Duodenal mucosa (tissue), 2 donors: ENCODE measurements at regions not wholly inside any gene's neighbourhood (a gene's known extent, or its start where the extent isn't known, plus 50 kb on each side); places are given as distances from the start of the nearest gene placed in this dataset.

Experiments
- H3K27ac ChIP-seq: one replicate; pipeline ENCODE4 v1.7.0; 2013; ENCODE audit warnings: low read depth, low read length
- H3K27me3 ChIP-seq, 2 donors: one replicate each; pipeline ENCODE4 v1.7.0; 2013; ENCODE audit warnings: low read length in 2 of 2, control low read depth in 1 of 2; ENCODE audit not compliant: insufficient read depth in 2 of 2, control insufficient read depth in 1 of 2
- H3K36me3 ChIP-seq, 2 donors: one replicate each; pipeline ENCODE4 v1.7.0; 2013; ENCODE audit warnings: low read length in 2 of 2, control low read depth in 1 of 2; ENCODE audit not compliant: insufficient read depth in 2 of 2, control insufficient read depth in 1 of 2
- H3K4me1 ChIP-seq, 2 donors: one replicate each; pipeline ENCODE4 v1.7.0; 2013; ENCODE audit warnings: low read length in 2 of 2, control low read depth in 1 of 2; ENCODE audit not compliant: insufficient read depth in 2 of 2, control insufficient read depth in 1 of 2
- H3K4me3 ChIP-seq, 2 donors: one replicate each; pipeline ENCODE4 v1.7.0; 2013; ENCODE audit warnings: low read length in 2 of 2, low read depth in 1 of 2
- H3K9ac ChIP-seq, 2 donors: one replicate each; pipeline ENCODE4 v1.7.0; 2013; ENCODE audit warnings: low read length in 2 of 2, low read depth in 1 of 2
- H3K9me3 ChIP-seq, 2 donors: one replicate each; pipeline ENCODE4 v1.7.0; 2013; ENCODE audit warnings: low read length in 2 of 2, control low read depth in 1 of 2; ENCODE audit not compliant: control insufficient read depth in 1 of 2

GRCh38 chr16:26550111-26550610 lies 516.6 kb upstream of the C16orf82 start:
- Histone ChIP-seq H3K9ac (no peak overlapping the region), H3K4me3 (no peak overlapping the region), H3K27me3 (no peaks in the 10 kb centered on the region), H3K4me1 (no peaks in the 10 kb centered on the region), H3K27ac (no peak overlapping the region), H3K36me3 (no peaks in the 10 kb centered on the region), H3K9me3 (peaks cover 0 to 8% of the 10 kb centered on the region in 2 donors)

GRCh38 chr16:26554030-26554429 lies 512.7 kb upstream of the C16orf82 start:
- H3K36me3 ChIP-seq = no peaks in the 10 kb centered on the region
- H3K9ac ChIP-seq = no peak overlapping the region
- H3K4me3 ChIP-seq = no peak overlapping the region
- H3K9me3 ChIP-seq = peaks cover 0 to 4% of the 10 kb centered on the region in 2 donors
- no peaks in the 10 kb centered on the region for H3K4me1 ChIP-seq
- no peak overlapping the region for H3K27ac ChIP-seq
- H3K27me3 ChIP-seq = no peaks in the 10 kb centered on the region

GRCh38 chr16:26561303-26561702 lies 505.4 kb upstream of the C16orf82 start:
- Histone ChIP-seq H3K36me3 (no peaks in the 10 kb centered on the region), H3K4me1 (no peaks in the 10 kb centered on the region), H3K9ac (no peak overlapping the region), H3K27ac (no peak overlapping the region), H3K4me3 (no peak overlapping the region), H3K27me3 (no peaks in the 10 kb centered on the region), H3K9me3 (no peaks in the 10 kb centered on the region)

GRCh38 chr16:26563018-26563417 lies 503.7 kb upstream of the C16orf82 start:
- no peaks in the 10 kb centered on the region for H3K4me1 ChIP-seq
- H3K9ac ChIP-seq = no peak overlapping the region
- H3K36me3 ChIP-seq = no peaks in the 10 kb centered on the region
- no peaks in the 10 kb centered on the region for H3K9me3 ChIP-seq
- H3K27me3 ChIP-seq = no peaks in the 10 kb centered on the region
- no peak overlapping the region for H3K27ac ChIP-seq
- H3K4me3 ChIP-seq = no peak overlapping the region

- Histone ChIP-seq H3K27ac (no peak overlapping the region), H3K27me3 (no peaks in the 10 kb centered on the region), H3K36me3 (no peaks in the 10 kb centered on the region), H3K4me3 (no peak overlapping the region), H3K9ac (no peak overlapping the region), H3K9me3 (no peaks in the 10 kb centered on the region), H3K4me1 (no peaks in the 10 kb centered on the region)
Observed at GRCh38 chr16:26567356-26567755, 499.4 kb upstream of the C16orf82 start.

- Histone ChIP-seq H3K27ac (no peak overlapping the region), H3K4me1 (no peaks in the 10 kb centered on the region), H3K4me3 (no peak overlapping the region), H3K36me3 (no peaks in the 10 kb centered on the region), H3K9me3 (no peaks in the 10 kb centered on the region), H3K27me3 (no peaks in the 10 kb centered on the region), H3K9ac (no peak overlapping the region)
Observed at GRCh38 chr16:26569793-26570192, 496.9 kb upstream of the C16orf82 start.

GRCh38 chr16:26578748-26579147 lies 488.0 kb upstream of the C16orf82 start:
- Histone ChIP-seq H3K4me3 (no peak overlapping the region), H3K9ac (no peak overlapping the region), H3K27ac (no peak overlapping the region), H3K9me3 (peaks cover 0 to 6% of the 10 kb centered on the region in 2 donors), H3K36me3 (no peaks in the 10 kb centered on the region), H3K4me1 (no peaks in the 10 kb centered on the region), H3K27me3 (no peaks in the 10 kb centered on the region)

- H3K4me3 ChIP-seq = no peak overlapping the region
- H3K9ac ChIP-seq = no peak overlapping the region
- no peaks in the 10 kb centered on the region for H3K4me1 ChIP-seq
- H3K9me3 ChIP-seq = peaks cover 0 to 6% of the 10 kb centered on the region in 2 donors
- H3K27me3 ChIP-seq = no peaks in the 10 kb centered on the region
- H3K27ac ChIP-seq = no peak overlapping the region
- H3K36me3 ChIP-seq = no peaks in the 10 kb centered on the region
Observed at GRCh38 chr16:26583803-26584202, 482.9 kb upstream of the C16orf82 start.

GRCh38 chr16:26593700-26594099 lies 473.0 kb upstream of the C16orf82 start:
- H3K9me3 ChIP-seq = no peaks in the 10 kb centered on the region
- no peak overlapping the region for H3K9ac ChIP-seq
- no peaks in the 10 kb centered on the region for H3K4me1 ChIP-seq
- no peaks in the 10 kb centered on the region for H3K36me3 ChIP-seq
- no peak overlapping the region for H3K27ac ChIP-seq
- no peaks in the 10 kb centered on the region for H3K27me3 ChIP-seq
- H3K4me3 ChIP-seq = no peak overlapping the region

GRCh38 chr16:26594666-26595065 lies 472.1 kb upstream of the C16orf82 start:
- no peak overlapping the region for H3K9ac ChIP-seq
- H3K4me3 ChIP-seq = no peak overlapping the region
- no peaks in the 10 kb centered on the region for H3K36me3 ChIP-seq
- no peaks in the 10 kb centered on the region for H3K9me3 ChIP-seq
- no peaks in the 10 kb centered on the region for H3K4me1 ChIP-seq
- H3K27me3 ChIP-seq = no peaks in the 10 kb centered on the region
- no peak overlapping the region for H3K27ac ChIP-seq

GRCh38 chr16:26595199-26595598 lies 471.5 kb upstream of the C16orf82 start:
- H3K4me3 ChIP-seq = no peak overlapping the region
- H3K27ac ChIP-seq = no peak overlapping the region
- no peaks in the 10 kb centered on the region for H3K4me1 ChIP-seq
- no peaks in the 10 kb centered on the region for H3K27me3 ChIP-seq
- H3K36me3 ChIP-seq = no peaks in the 10 kb centered on the region
- H3K9ac ChIP-seq = no peak overlapping the region
- H3K9me3 ChIP-seq = no peaks in the 10 kb centered on the region
